Stimulated activated CD8-positive, alpha-beta memory T cell treated with anti-CD3 and anti-CD28 coated beads, Interleukin-12 subunit alpha, Interleukin-12 subunit beta, amount 100 ng/mL, for 1 hour (primary cell): ENCODE measurements at regions not wholly inside any gene's neighbourhood (a gene's known extent, or its start where the extent isn't known, plus 50 kb on each side); places are given as distances from the start of the nearest gene placed in this dataset.

ENCODE experiments used
- DNase-seq: peaks from one replicate; pipeline ENCODE4 v3.0.0-alpha.2; 2020; ENCODE audit warnings: low read depth

DNA sequence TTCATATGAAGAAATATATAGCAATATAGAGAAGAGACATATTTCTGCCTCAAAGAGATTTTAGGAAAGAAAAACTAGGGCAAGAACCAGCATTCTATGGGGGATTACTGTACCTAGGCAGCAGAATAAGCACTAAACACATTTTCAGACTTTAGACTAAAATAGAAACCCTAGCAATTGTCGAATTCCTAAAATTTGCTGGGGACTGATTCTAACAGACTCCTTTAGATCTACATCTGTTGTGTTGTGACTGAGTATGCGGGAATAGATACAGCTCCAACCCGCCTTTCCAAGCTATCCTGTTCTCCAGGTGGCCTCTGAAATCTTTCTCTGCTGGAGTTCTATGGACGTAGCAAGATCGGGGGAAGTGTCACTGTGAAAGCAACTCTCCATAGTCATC lies 482.2 kb downstream of the NTRK2 start:
- no peak for DNase-seq

DNA sequence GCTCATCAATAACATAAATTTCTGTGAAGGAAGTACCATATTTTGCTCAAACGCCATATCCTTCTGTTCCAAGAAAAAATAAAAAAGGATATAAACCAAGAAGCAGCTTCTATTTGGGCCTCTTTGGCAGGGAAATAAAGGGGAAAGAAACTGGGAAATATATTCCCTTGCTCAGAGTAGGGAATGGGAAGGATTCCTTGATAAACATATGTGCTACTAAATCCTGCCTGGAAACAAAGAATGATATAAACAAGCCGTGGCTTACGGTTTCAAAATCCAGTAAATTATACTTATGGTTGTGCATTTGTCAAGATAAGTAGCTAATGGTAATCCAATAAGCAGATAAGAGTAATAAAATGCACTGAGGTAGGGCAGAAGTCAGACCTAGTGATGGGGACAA lies 481.6 kb downstream of the NTRK2 start:
- DNase-seq = no peak

DNA sequence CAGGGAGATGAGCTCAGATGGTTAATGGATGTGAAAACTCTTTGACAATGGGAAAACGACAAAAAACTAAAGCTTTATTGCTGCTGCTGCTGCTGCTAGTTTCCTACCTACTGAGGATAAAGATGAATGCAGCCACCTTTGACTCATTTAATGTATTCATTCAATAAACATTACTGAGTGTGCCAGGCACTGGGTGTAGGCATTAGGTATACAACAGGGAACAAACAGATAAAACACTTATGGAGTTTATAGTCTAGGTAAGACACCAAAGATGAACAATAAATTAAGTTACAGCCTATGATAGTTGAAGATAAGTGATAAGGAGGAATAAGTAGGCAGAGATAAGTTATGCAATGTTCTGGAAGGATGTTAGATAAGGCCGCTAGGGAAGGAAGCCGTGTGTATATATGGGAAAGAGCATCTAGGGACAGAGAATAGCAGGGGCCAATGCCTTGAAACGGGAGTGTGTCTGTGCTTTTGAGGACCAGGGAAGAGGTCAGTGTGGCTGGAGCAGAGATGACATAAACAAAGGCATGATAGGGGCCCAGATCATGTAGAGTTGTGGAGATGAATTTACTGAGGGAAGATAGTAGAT lies 477.6 kb downstream of the NTRK2 start:
- no peak for DNase-seq

DNA sequence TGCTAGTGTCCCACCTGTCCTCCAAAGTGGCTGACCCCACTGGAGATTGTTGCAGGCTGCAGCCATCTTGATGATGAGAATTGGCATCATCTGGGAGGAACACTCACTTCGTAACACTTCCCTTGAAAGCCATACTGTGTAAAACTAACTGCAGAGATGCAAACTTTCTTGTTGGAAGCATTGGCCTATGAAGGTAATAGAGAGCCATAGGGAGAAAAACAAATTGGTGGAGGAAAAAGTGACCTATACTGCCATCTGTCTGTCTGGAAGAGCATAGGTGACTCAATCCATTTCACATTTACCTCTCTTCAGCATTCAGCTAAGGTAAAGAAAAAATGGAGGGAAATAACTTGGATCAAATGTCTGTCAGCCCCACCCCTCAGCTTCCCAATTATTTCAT lies 473.4 kb downstream of the NTRK2 start:
- no peak for DNase-seq

DNA sequence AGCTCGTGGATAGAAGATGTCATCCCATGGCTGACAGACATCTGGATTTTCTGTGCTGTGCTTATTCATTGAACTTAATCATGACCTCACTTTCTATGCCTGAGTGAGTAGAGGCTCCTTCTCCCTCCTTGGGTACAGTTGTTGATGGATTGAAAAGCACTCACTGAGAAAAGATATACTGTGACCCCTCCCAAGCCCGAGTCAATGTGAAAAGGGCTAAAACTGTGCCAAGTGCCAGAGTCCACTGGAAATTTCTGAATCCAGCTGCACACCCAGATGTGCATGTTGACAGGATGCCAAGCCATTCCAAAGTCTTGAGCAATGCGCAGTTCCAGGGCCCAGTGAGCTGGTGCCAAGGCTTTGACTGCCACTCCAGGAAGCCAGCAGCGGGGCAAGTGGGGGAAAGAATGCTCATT lies 473.0 kb downstream of the NTRK2 start:
- no peak for DNase-seq

DNA sequence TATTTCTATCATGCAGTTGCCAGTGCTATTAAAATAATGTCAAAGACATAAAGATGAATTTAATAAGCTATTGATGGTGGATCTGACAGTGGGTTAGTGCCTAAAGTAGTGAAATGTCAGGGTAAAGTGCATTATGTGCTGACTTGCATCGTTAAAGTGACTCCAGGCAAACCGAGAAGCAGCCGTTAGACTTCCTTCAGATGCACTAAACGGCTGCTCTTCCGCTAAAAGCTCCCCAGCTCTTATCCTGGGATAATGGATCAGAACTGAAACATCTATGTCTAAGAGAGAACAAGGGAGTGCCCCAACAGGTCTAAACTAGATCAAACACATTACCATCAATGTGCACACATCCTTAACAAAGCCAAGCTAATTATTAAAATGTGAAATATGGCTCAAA lies 468.2 kb downstream of the NTRK2 start:
- DNase-seq = no peak

DNA sequence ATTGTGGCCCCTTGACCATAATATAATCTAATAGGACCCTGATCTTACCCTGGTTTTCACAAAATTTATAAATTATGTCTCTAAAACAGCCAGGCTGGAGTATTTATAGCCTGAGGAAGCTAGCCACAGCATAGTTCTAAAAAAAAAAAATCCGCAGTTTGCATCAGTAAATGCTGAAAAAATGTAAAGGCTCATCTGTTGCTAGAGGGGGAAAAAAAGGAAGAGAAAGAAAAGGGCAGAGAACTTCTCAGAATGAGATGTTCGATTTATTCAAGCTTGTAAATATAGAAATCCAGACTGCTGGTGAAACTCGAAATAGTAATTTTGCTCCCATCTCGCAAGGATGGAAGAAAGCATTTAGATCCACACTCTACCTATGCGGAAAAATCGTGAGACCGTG lies 467.5 kb downstream of the NTRK2 start:
- DNase-seq = no peak

DNA sequence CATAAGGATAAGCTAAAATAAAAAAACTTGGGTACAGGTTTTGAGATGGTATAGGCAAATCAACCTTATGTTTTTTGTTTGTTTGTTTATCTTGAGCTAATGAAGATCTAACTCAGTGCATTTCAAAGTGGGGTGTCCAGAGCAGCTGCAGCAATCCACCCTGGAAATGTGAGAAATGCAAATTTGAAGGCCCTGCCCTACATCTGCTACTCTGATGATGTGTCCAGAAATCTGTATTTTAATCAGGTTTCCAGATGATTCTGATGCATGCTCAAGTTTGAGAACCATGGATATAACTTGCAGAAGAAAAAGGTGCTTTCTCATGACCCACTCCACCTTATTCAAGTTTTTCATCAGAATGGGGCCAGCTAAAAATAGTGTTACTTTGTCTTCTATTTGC lies 467.0 kb downstream of the NTRK2 start:
- no peak for DNase-seq

DNA sequence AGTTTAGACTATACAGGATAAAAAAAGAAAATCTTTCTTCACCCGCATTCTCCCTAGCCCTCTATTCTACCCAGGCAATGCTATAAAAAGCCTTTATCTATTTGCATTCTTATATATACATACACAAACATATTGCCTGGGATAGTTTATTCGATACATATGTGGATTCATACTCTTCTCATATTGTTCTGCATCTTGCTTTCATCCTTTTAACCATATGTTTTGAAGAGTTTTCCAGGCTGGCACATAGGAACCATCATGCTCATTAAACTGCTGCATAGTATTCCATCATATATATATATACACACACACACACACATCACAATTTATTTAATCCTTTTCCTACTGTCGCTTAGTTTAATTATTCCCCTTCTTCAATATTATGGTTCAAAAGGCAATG lies 461.2 kb downstream of the NTRK2 start:
- no peak for DNase-seq

DNA sequence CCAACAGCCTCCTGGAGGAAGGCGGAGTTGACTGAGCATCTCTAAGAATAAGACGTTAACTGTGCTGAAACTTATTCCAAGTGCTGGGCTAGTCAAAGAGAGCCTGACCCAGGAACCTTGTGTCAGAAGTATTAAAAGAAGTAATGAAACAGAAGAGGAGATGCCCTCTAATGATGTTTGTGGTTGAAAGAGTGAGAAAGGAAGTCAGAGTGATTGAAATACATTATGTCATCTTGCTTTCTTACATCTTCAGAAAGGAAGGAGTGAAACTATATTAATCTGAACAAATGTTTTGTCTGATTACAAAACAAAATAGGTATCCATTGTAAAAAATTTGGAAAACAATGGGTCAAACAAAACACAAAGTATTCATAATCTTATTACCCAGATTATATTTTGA lies 460.7 kb downstream of the NTRK2 start:
- no peak for DNase-seq

DNA sequence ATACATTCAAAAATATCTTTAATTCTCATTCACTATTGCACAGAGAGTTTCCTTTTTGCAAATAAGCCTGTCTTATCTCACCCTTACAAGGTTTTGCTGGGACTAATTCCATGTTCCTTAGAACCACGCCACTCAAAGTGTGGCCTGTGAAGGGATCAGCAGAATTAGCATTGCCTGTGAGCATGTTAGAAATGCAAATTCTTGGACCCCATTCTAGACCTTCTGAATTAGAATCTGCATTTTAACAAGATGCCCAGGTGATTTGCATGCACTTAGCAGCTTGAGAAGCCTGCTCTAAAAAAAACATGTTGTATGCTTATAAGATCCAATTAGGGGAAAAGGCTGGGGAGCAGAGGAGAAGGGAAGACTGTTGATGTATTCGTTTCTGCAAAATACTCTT lies 460.0 kb downstream of the NTRK2 start:
- no peak for DNase-seq

DNA sequence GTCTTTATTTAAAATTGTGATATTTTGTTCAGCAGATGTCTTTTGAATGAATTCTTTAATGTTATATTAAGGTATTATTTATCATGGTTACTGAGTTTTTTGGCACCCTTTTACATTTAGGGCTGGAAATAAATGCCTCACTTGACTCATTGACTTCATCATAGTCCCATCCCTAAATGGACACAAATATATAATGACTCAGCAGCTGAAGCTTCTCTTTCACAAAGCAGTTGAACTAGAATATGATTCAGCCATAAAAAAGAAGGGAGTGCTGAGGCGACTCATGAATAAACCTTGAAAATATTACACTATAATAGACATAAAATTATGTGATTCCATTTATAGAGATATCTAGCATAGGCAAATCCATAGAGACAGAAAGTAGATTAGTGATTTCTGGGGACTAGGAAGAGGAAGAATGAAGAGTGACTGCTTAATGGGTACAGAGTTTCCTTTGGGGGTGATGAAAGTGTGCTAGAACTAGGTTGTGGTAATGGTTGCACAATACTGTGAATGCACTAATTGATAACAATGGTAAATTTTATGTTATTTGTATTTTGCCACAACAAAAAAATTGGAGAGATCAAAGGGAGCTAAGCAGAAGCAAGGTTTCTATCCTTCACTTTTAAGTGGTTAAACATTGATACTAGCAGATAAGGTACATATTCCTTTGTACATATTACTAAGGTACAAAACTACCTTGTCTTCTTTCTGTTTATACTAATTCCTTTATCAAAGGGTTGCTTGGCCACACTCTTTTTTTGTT lies 449.6 kb downstream of the NTRK2 start:
- no peak for DNase-seq

DNA sequence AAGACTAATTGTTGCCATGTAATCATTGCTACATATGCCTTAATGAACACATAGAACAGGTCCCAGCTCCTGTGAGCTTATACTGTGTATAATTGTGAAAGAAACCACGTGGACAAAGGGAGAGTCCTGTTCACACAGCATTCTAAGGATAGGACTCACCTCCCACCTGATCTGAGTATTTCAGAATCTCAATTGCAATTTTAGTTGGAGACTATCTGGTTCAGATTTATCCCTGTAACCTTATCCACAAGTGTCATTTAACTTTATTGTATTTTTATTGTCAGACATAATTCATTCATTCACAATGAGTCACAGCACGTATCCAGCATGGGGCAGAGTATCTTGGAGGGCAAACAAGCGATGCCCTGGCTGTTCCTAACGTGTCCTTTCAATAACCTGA lies 448.3 kb downstream of the NTRK2 start:
- no peak for DNase-seq

DNA sequence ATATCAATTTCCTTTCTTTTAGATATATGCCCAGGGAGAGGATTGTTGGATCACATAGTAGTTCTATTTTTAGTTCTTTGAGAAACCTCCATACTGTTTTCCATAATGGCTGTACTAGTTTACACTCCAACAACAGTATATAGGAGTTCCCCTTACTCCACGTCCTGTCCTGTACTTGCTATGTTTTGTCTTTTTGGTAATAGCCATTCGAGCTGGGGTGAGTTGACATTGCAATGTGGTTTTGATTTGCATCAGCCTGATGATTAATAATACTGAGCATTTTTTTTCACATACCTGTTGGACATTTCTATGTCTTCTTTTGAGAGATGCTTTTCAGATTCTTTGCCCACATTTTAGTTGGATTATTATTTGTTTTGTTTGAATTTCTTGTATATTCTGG lies 445.9 kb downstream of the NTRK2 start:
- no peak for DNase-seq

DNA sequence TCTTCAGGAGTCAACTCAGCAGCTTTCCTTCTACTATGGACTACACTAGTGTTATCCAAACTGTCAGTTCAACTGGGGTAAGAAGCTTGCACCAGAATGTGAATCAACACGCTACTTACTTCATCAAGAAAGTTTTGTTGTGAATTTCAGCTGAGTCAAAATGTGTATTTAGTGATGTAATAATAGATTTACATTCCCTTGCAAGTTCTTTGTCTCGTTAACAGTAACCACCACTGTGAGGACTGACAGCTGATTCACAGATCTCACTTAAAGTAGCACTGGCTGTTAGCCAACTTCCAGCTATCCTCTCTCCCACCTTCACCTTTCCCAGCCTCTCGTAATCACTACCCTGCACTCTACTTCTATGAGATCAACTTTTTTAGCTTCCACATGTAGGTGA lies 445.3 kb downstream of the NTRK2 start:
- DNase-seq = no peak

DNA sequence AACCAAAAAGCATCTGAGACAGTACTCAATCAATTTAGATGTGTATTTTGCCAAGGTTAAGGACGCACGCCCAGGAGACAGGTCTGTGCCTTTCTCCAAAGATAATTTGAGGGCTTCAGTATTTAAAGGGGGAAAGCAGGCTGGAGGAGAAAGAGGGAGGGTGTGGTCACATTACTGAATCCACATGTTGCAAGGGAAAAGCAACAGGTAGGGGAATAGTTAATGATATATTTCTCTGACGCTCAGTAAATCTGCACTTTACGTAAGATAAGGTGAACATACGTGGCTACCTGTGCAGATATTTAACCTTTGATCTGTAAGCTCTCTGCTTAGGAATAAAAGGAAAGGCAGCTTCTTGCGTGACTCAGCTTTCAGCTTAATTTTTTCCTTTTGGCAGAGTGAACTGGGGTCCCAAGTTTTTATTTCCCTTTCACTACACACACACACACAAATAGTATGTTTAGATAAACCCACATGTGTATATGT lies 443.4 kb downstream of the NTRK2 start:
- no peak for DNase-seq

DNA sequence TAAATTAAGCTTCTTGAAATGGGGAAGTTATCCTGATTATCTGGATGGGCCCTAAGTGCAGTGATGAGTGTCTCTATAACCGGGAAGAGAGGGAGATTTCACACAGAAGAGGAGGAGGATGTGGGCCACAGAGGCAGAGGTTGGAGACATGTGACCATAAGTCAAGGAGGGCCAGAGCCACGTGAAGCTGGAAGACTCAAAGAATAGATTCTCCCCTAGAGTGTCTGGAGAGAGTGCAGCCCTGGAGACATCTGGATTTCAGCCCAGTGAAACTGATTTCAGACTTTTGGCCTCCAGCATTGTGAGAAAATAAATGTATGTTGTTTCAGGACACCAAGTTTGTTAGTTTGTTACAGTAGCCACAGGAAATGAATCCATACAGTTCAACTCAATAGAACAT lies 442.9 kb downstream of the NTRK2 start:
- DNase-seq = no peak

DNA sequence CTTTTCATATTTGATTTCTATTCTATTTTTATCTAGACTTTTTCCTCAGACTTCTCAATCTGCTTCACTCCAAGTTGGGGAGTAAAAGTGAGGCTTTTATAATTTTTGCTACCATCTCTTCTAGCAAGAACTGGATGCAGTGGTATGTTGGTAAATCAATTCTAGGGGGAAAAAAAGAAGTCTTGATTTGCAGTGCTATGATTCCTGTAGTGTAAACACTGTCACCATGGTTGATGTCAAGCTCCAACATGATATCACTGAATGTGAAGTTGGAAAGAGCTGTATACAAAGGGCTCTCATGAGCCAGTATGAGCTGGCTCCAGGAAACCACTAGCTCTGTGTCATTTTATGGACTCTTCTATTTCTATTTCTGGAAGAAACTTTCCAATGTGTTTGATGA lies 439.2 kb downstream of the NTRK2 start:
- DNase-seq = no peak

DNA sequence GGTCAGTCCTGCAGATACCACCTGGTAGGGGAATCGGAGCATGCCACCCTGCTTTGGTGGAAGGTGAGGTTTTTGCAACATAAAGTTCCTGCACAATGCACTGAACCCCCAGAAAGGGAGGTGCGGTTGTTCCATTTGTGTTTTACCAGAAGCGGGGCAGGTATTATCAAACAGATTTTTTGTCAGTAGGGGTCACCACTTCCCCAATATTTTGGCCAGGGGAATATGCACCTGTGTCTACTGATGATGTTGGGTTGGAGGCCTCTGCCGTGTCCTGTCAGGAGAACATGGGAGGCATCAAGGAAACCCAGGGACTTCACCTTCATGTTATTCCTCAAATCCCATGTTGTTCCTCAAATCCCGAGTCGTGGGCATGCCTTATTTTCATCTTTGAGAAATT lies 438.7 kb downstream of the NTRK2 start:
- no peak for DNase-seq

DNA sequence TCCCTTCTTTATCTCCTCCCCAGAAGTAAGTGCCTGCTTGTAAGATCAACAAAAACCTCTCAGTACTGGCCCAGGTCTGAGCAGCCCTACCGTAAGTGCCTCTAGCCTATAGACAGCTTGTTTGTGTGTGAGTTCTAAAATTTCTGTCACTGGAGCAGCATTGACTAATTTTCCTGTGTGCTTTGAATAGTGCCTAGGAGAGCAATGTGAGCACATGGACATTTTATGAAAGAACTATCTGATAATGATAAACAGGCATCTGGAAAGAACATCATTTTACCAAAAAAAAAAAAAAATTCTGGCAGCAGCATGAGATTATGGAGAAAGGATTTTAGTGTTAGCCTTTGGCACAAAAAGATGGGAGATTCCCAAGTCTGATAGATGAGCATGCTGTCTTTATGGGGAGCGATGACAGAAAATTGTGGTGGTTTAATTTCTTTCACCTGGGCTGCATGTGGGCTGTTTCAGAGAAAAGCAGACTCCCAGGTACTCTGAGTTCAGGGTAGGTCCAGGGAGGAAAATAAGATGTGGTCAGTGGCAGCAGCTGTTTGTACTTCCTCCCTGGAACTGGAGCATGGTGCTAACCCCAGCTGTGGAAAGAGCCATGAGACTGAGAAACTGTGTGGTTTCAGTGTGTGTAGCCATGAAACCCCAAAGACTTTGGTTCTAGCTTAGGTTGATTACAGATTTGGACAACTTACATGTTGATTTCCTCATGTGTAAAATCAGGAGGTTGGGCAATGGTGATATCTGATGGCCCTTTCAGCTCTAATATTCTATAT lies 419.9 kb downstream of the NTRK2 start:
- DNase-seq = no peak

DNA sequence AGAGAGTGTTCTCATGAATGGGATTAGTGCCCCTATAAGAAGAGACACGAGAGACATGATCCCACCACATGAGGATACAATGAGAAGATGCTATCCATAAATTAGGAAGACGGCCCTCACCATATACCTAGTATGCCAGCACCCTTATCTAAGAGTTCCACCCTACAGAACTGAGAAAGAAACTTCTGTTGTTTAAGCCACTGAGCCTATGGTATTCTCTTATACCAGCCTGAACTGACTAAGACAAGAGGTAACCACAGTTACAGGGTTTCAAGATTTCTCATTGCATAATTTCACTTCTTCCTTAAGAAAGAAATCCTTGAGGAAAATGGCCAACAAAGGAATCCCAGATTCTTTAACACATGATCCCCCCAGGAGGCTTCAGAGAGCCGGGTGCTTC lies 412.4 kb downstream of the NTRK2 start:
- DNase-seq = no peak

DNA sequence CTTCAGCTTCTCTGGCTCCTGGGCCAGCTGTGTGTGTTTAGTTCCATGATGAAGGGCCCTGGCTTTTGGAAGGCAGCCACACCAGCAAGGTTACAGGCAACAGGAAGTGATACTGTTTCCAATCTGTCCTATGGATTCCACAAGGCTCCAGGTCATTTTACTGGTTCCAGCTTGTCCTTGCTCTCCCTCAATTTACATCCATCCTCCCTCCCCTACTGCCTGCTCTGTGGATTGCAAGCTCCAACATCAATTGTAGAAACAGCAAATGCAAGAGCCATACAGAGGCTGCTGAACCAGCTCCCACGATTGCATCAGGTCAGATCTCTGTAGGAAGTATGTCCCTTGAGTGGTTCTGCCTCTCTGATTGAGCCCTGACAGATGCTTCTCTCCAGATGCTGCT lies 409.8 kb downstream of the NTRK2 start:
- DNase-seq = no peak

DNA sequence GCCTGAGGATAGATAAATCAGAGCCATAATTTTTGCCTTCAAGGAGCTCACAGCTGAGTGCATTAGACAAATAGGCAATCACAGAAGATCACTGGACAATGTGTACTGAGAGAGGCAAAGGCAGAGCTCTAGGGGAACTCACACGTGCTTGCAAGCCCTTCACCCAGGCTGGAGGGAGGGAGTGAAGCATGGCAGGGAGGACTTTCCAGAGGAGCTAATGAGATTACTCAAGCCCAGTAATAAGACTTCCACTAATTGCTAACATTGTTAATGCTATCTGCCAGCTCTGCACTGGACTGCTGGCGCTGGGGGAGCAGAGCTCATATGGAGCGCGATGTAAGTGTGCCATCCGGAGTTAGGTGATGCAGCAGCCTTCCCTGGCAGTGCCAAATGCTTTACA lies 408.4 kb downstream of the NTRK2 start:
- no peak for DNase-seq
